SKM-1 treated with dmso at 0.1 percent for 144 hours (cell line): ENCODE measurements at regions not wholly inside any gene's neighbourhood (a gene's known extent, or its start where the extent isn't known, plus 50 kb on each side); places are given as distances from the start of the nearest gene placed in this dataset.
"Not testable (repeated sequence)": the region's sequence is repeated elsewhere in the genome, so short reads cannot be mapped to it uniquely, and the experiment has no call there.

ENCODE experiments used
- DNase-seq: peaks from one replicate; lab custom pipeline; 2025; ENCODE audit not compliant: unreplicated experiment; lab: John Stamatoyannopoulos, UW

DNA sequence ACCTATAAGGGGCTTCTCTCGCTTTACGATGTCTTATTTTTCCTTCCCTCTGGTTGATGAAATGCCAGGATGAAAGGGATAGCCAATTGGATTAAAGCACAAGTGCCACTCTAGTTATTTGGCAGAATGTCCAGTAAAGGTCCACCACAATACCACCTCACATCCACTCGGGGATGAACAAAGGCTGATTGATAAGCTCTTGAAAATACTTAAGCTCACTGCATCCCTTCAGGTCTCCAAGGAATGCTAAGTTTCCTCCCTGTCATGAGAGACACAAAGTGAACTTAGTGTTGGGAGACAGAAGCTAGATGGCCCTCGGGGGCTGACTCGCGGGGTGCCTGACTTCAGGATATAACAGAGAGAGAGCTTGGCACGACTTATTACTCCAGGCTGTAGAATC is 185.9 kb upstream of the ZNF644 start:
- DNase-seq = not testable (repeated sequence)

DNA sequence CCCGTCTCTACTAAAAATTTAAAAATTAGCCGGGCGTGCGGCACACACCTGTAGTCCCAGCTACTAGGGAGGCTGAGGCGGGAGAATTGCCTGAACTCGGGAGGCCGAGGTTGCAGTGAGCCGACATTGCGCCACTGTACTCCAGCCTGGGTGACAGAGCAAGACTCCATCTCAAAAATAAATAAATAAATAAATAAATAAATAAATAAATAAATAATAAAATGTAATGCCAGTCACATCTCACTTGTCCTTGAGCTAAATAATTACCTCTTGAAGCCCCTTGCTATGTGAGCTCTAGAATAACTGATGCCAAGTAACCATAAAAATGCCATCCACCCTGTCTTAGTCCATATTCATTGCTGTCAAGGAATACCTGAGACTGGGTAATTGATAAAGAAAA is 182.3 kb upstream of the ZNF644 start:
- DNase-seq = not testable (repeated sequence)

- DNase-seq = no peak
Measured at GRCh38 chr1:91201694-91202093, 179.9 kb upstream of the ZNF644 start.

- DNase-seq = peak; percentile 2
Measured at GRCh38 chr1:91201176-91201575, 179.3 kb upstream of the ZNF644 start.

GRCh38 chr1:91200675-91201074 is 178.8 kb upstream of the ZNF644 start:
- no peak for DNase-seq

DNA sequence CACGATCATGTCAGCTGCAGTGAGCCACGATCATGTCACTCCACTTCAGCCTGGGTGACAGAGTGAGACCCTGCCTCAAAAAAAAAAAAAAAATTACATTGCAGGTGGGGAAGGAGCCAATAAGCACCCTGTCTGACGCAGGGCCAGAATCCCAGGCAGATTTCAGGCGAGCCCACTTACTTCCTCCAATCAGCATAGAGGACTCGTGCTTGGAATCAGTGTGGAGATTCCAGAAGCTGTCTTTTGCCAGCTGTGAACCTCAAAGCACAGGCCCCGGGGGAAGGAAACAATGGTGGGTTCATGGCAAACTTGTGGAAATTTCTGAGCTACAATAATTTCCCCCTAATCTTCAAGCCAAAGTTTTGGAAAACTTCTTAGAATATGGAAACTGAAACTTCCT is 178.2 kb upstream of the ZNF644 start:
- DNase-seq = no peak

DNA sequence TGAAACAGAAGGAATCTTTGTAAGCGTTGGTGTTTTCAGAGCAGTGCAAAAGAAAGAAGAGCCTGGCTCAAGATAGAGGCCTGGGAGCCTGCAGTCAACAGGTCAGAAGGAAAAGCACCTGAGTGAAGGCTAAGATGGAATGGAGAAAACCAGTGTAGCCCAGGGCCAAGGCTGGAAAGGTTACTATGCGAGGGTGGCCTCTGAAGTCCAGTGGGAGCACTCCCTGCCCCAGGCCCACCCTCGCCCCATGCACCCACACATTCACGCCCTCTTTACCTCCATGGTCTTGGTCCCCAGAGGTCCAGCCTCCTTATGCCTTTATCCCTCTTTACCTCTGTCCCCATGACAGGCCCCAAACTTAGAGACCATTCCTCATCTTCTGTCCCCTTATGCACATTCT is 169.2 kb upstream of the ZNF644 start:
- DNase-seq = no peak

GRCh38 chr1:91189096-91189495 is 167.3 kb upstream of the ZNF644 start:
- DNase-seq = no peak

- not testable (repeated sequence) for DNase-seq
Measured at GRCh38 chr1:91182807-91183206, 161.0 kb upstream of the ZNF644 start.

DNA sequence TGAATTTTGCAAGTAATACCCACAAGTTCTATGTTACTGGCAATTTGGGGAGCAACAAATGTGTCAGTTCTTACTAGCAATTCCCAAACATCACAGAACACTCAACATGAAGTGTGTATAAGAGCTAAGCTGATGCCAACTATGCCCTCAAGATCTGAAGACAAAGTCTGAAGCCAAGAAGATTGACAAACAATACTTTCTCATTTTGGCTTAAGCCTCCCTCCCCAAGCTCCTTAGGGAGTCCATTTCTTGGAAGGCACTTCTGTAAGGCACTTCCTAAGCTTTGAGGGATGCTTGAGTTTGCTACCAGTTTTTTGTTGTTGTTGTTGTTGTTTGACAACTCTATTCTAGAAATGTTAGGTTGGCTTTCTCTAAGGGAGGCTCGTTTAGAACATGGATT is 154.4 kb upstream of the ZNF644 start:
- no peak for DNase-seq

DNA sequence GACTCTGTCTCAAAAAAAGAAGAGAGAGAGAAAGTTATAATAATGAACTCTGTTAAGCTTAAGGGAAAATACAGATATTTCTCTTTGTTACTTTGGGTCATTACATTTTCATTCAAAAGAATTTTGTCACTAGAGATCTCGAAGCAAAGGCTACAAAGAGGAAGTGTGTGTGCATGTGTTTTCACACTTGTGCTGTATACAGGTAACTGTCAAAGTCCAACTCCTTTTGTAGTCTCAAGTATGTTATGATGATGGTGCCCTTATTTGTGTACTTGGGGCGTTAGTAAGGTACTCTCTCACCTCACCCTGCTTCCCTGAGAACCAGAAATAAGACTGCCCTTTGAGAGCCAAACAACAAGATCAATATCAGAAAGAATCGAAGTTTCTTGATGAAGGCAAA is 152.9 kb upstream of the ZNF644 start:
- no peak for DNase-seq

GRCh38 chr1:91173346-91173890 is 151.6 kb upstream of the ZNF644 start:
- no peak for DNase-seq

- DNase-seq = no peak
Measured at GRCh38 chr1:91172541-91172940, 150.7 kb upstream of the ZNF644 start.

DNA sequence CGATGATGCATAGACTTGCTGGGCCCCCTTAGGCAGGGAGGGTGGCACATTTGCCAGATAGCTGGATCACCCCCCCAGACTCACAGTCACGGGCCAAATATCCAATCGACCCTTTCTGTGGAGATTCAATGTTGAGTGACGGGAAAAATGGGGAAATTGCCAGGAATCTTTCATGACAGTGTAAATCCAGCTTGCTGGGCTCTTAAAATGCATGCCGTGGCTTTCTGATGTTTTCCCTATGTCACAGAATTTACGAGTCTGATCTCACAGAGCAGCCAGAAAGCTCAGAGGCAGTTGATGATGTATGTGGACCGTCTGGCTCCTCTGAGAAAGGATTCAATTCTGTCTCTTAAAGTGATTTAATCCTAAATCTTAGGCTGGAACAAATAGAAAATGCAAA is 150.1 kb upstream of the ZNF644 start:
- no peak for DNase-seq

GRCh38 chr1:91170571-91170970 is 148.7 kb upstream of the ZNF644 start:
- no peak for DNase-seq

- peak; percentile 64 for DNase-seq
Measured at GRCh38 chr1:91166106-91166712, 144.4 kb upstream of the ZNF644 start.

DNA sequence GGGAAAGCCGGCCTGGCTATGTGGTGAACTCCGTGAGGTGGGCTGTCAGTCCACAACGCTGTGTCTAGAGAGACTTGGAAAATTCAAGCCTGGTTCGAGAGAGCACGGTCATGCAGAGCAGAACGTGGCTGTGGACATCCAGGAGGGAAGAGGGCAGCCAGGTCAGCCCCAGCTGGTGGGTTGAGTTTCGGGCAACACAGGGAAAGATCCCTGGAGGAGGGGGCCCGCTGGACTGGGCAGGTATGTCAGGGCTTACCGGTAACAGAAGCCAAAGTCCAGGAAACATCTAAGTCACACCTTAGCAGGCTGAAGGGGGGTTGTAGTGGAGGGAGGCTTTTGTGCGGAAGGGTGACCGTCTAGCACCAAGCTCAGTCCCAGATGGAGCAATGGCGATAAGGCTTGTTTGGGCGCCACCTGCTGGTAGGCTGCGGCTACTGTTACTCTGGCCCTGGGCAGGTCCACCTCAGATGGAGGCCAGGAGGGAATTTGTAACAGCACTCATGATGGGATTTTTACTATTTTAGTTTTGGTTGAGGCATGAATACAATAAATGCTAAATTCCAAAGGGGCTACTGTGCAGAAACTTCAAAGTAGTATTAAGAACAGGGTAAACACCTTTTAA is 143.3 kb upstream of the ZNF644 start:
- peak; percentile 40 for DNase-seq

DNA sequence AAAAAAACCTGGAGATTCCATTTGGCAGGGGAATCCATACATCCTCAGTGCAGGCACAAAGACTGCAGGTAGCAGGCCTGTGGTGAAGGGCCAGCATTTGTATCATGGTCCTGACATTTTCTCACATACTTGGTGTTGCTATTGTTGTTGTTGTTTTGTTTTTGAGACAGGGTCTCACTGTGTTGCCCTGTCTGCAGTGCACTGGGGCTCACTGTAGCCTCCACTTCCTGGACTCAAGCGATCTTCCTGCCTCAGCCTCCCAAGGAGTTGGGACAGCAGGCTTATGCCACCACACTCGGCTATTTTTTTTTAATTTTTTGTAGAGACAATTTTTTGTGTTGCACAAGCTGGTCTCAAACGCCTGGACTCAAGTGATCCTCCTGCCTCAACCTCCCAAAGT is 140.8 kb upstream of the ZNF644 start:
- DNase-seq = no peak

- DNase-seq = no peak
Measured at GRCh38 chr1:91161749-91162148, 139.9 kb upstream of the ZNF644 start.

GRCh38 chr1:91161166-91161565 is 139.3 kb upstream of the ZNF644 start:
- DNase-seq = no peak

DNA sequence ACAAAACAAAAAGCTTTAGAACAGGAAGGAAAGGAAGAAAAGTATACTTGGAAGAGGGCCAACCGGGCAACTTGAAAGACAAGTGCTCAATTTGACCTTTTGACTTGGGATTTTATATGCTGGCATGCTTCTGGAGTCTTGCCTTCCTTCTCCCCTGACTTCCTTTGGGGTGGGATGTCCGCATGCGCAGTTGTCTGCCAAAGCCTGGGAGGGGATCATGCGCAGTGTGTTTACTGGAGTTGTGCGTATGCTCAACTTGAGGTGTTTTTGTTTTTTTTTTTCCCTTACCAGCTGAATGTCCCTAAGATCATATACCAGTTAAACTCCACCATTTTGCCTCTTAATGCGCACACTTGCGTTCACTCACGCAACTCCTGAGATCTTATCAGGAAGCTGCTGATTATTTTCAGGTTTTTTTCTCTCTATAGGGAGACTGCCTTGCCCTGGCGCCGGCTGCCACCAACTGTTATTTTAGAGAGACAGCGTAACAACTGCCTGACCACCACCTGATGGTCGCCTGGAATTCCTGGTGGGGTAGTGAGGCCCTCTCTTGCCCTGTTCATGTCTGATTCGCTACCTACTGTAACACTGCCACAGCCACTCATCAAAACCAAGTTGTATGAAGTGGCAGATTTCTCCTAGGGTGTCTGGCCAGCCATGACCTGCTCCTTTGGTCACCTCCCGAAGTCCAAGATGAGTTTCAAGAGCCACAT is 138.7 kb upstream of the ZNF644 start:
- no peak for DNase-seq

DNA sequence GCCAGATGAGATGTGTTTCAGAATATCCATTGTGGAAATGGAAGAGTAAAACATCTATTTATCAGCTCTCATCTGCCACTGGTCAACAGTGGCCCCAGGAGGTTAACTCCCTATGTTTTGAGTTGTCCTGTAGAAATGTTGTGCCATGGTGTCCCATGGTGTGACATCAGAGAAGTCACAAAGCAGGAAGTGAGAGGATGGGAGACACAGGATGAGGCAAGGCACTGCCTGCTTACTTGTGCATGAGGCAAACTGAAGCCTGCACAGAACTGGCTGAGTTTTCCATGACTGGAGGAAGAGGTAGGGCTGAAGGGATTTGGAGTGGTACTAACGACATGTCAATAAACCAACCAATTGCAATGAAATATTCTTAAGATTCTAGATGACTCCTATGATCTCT is 131.5 kb upstream of the ZNF644 start:
- DNase-seq = no peak
